ENCODE measurements at regions not wholly inside any gene's neighbourhood (a gene's known extent, or its start where the extent isn't known, plus 50 kb on each side); places are given as distances from the start of the nearest gene placed in this dataset.

- peak; percentile 55 for DNase-seq
- ATAC-seq: peak; percentile 99
- intact Hi-C loops (cut with micrococcal nuclease): no loop called here
Measured at GRCh38 chrY:8994001-8994400, 343.3 kb upstream of the TSPY4 start.

GRCh38 chrY:9001231-9001630 is 336.0 kb upstream of the TSPY4 start:
- DNase-seq (peak; percentile 66), ATAC-seq (peak; percentile 97)
- intact Hi-C loops (cut with micrococcal nuclease): no loop called here

GRCh38 chrY:9003739-9004138 is 333.5 kb upstream of the TSPY4 start:
- ATAC-seq (peak; percentile 84), DNase-seq (peak; percentile 29)
- intact Hi-C loops (cut with micrococcal nuclease): no loop called here

- peak; percentile 28 for DNase-seq
- peak; percentile 70 for ATAC-seq
- intact Hi-C loops (cut with micrococcal nuclease): no loop called here
Measured at GRCh38 chrY:9008648-9009047, 328.6 kb upstream of the TSPY4 start.

- no peak for ATAC-seq
- no peak for DNase-seq
- intact Hi-C loops (cut with micrococcal nuclease): no loop called here
Measured at GRCh38 chrY:9016916-9017315, 320.3 kb upstream of the TSPY4 start.

- intact Hi-C loops (cut with micrococcal nuclease): no loop called here
- ATAC-seq: no peak
- DNase-seq: no peak
Measured at GRCh38 chrY:9018401-9018800, 318.9 kb upstream of the TSPY4 start.

- ATAC-seq: no peak
- intact Hi-C loops (cut with micrococcal nuclease): no loop called here
- DNase-seq: no peak
Measured at GRCh38 chrY:9027729-9028375, 309.4 kb upstream of the TSPY4 start.

GRCh38 chrY:9029929-9030328 is 307.3 kb upstream of the TSPY4 start:
- intact Hi-C loops (cut with micrococcal nuclease): no loop called here
- no peak for DNase-seq
- no peak for ATAC-seq

- intact Hi-C loops (cut with micrococcal nuclease): no loop called here
- no peak for DNase-seq
- ATAC-seq: no peak
Measured at GRCh38 chrY:9034217-9034616, 303.0 kb upstream of the TSPY4 start.

- ATAC-seq (no peak), DNase-seq (no peak)
- intact Hi-C loops (cut with micrococcal nuclease): no loop called here
Measured at GRCh38 chrY:9035246-9035645, 302.0 kb upstream of the TSPY4 start.

GRCh38 chrY:9041474-9041873 is 295.8 kb upstream of the TSPY4 start:
- intact Hi-C loops (cut with micrococcal nuclease): no loop called here
- no peak for DNase-seq
- ATAC-seq: no peak

Measured in left ventricle myocardium superior (tissue), 1 donor.